ENCODE measurements at regions not wholly inside any gene's neighbourhood (a gene's known extent, or its start where the extent isn't known, plus 50 kb on each side); places are given as distances from the start of the nearest gene placed in this dataset.

DNA sequence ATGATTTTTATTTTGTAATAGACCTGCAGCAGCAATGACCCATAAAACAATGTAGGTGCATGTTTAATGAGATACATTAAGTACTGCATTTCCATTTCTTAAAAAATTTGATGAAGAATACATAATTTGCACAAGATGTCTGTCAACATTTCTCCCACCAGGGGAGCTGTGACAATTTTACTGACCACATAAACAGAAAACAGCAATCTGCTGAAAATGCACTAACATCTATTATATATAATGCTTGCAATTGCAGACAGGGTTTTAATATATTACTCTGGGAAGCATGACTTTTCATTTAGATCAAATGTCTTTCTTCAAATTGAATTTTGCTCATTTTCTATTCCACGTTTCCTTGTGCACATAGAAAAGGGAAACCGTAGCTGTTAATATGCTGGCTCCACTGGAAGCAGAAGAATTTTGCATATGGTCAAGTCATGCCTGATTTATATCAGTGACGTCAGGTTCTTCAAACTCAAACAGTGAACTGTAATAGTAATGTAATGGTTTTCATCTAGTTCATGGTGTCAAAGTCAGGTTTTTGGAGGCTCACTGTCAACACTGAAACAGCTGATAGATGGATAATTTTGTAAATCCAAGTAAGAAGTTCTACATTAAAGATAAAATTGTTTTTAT, 79.8 kb upstream of the IGF1R start:
- peak; percentile 23 for FAIRE-seq
- Histone ChIP-seq H3K9me1 (ENCODE audit: control insufficient read depth, insufficient read depth, low read length) (no peaks in the 10 kb centered on the region), H2AFZ (ENCODE audit: low read depth, low read length) (no peak overlapping the region), H3K27ac (ENCODE audit: extremely low read depth, low read depth, low read length) (no peak overlapping the region), H3K9me3 (replicated peaks; ENCODE audit: control insufficient read depth, insufficient read depth, low read depth, low read length) (no peaks in the 10 kb centered on the region), H3K9ac (ENCODE audit: insufficient read depth in 1 of 2, low read depth in 2 of 2, low read length in 2 of 2) (no peak overlapping the region), H3K4me3 (no peak overlapping the region), H4K20me1 (replicated peaks; ENCODE audit: control insufficient read depth, insufficient read depth, low read length) (no peaks in the 10 kb centered on the region), H3K79me2 (ENCODE audit: control insufficient read depth, insufficient read depth, low read length) (no peaks in the 10 kb centered on the region), H3K4me2 (ENCODE audit: insufficient read depth, low read length) (no peak overlapping the region), H3K36me3 (ENCODE audit: control insufficient read depth, insufficient read depth, low read length) (no peaks in the 10 kb centered on the region), H3K4me1 (replicated peaks in 1 of 2; ENCODE audit: control insufficient read depth in 2 of 2, insufficient read depth in 2 of 2, low read length in 2 of 2) (no peaks in the 10 kb centered on the region), H3K27me3 (ENCODE audit: control insufficient read depth in 2 of 2, insufficient read depth in 2 of 2, low read length in 2 of 2) (peaks cover 6 to 17% of the 10 kb centered on the region in 2 experiments; a peak in 4 of 5 replicates)
- no TSS peak for BruUV-seq (replicated peaks)
- POLR2A ChIA-PET: no interaction called here
- ATAC-seq: no peak
- DNase-seq (ENCODE audit: extremely low read depth in 1 of 4, low spot score in 3 of 4): no peak
- CTCF ChIA-PET (ENCODE audit: low intra/inter-chr PET ratio): no interaction called here
- in situ Hi-C loops (cut with MboI) (no loop called here), intact Hi-C loops (cut with micrococcal nuclease) (no loop called here)
- TF ChIP-seq RBM22 (IDR thresholded peaks at IDR 0.05; ENCODE audit: low read depth, low read length, poor library complexity, severe bottlenecking) (no peak), TEAD1 (CRISPR knock-in tag; IDR thresholded peaks at IDR 0.05) (peak in 1 of 2 experiments; percentile 45; a peak in 1 of 4 replicates), ATF1 (CRISPR knock-in tag; IDR thresholded peaks at IDR 0.05) (no peak), ATF1 (tag; IDR thresholded peaks at IDR 0.05) (peak; percentile 41; the same call in 1 of the 2 replicates), RAD51 (IDR thresholded peaks at IDR 0.05; ENCODE audit: borderline replicate concordance, low read depth) (no peak), TEAD4 (IDR thresholded peaks at IDR 0.05; ENCODE audit: low read length) (peak; percentile 65), TEAD4 (CRISPR knock-in tag; IDR thresholded peaks at IDR 0.05; ENCODE audit: borderline replicate concordance) (no peak)
- TF ChIP-seq, protein P1, sequence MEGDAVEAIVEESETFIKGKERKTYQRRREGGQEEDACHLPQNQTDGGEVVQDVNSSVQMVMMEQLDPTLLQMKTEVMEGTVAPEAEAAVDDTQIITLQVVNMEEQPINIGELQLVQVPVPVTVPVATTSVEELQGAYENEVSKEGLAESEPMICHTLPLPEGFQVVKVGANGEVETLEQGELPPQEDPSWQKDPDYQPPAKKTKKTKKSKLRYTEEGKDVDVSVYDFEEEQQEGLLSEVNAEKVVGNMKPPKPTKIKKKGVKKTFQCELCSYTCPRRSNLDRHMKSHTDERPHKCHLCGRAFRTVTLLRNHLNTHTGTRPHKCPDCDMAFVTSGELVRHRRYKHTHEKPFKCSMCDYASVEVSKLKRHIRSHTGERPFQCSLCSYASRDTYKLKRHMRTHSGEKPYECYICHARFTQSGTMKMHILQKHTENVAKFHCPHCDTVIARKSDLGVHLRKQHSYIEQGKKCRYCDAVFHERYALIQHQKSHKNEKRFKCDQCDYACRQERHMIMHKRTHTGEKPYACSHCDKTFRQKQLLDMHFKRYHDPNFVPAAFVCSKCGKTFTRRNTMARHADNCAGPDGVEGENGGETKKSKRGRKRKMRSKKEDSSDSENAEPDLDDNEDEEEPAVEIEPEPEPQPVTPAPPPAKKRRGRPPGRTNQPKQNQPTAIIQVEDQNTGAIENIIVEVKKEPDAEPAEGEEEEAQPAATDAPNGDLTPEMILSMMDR (IDR thresholded peaks at IDR 0.05 in 2 of 3, conservative IDR thresholded peaks at IDR 0.05 in 1 of 3; ENCODE audit: insufficient read depth in 2 of 3, low read depth in 1 of 3, low read length in 3 of 3): peak in 1 of 3 experiments; percentile 4; a peak in 1 of 6 replicates
- WGBS (ENCODE audit: insufficient coverage, low coverage, missing lambda C conversion rate): 0% methylated on average over 3 of the region's 3 CpGs
